ENCODE measurements at regions not wholly inside any gene's neighbourhood (a gene's known extent, or its start where the extent isn't known, plus 50 kb on each side); places are given as distances from the start of the nearest gene placed in this dataset.

- POLR2A ChIA-PET: no interaction called here
- no peak for DNase-seq (ENCODE audit: extremely low spot score)
- TF ChIP-seq, protein P1, sequence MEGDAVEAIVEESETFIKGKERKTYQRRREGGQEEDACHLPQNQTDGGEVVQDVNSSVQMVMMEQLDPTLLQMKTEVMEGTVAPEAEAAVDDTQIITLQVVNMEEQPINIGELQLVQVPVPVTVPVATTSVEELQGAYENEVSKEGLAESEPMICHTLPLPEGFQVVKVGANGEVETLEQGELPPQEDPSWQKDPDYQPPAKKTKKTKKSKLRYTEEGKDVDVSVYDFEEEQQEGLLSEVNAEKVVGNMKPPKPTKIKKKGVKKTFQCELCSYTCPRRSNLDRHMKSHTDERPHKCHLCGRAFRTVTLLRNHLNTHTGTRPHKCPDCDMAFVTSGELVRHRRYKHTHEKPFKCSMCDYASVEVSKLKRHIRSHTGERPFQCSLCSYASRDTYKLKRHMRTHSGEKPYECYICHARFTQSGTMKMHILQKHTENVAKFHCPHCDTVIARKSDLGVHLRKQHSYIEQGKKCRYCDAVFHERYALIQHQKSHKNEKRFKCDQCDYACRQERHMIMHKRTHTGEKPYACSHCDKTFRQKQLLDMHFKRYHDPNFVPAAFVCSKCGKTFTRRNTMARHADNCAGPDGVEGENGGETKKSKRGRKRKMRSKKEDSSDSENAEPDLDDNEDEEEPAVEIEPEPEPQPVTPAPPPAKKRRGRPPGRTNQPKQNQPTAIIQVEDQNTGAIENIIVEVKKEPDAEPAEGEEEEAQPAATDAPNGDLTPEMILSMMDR (IDR thresholded peaks at IDR 0.05; ENCODE audit: control extremely low read depth, extremely low read depth, low read depth, missing control alignments): no peak
- CTCF ChIA-PET: interaction anchor here (1.5 kb wide), 1 partner anchor 369 kb away, joined by 3 read pairs; no protein-coding TSS in a partner anchor
These were observed 205.7 kb downstream of the ANKRD60 start for GRCh38 chr20:58022711-58023110.

DNA sequence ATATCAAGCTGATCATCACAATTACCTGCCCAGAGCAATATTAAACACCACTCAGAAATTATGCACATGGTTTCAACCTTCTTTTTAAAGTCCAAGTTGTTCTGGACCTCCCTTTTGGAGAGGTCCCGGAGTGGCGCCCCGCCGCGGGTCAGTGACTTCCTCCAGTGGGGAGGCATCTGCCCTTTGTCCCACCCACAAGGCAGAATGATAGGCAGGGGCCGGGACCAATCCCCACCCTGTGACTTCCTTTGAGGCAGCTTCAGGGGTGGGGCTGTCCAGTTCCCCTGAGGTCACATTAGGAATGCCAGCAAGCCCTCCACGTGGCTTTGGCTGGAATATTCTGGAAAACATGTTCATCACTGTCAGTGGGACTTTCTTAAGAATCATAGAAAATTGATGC is 207.0 kb downstream of the ANKRD60 start:
- ChIA-PET POLR2A (no interaction called here), CTCF (interaction anchor here (1.5 kb wide), 1 partner anchor 368 kb away, joined by 3 read pairs; no protein-coding TSS in a partner anchor)
- DNase-seq (ENCODE audit: extremely low spot score): no peak
- TF ChIP-seq, protein P1 (IDR thresholded peaks at IDR 0.05; ENCODE audit: control extremely low read depth, extremely low read depth, low read depth, missing control alignments): no peak

DNA sequence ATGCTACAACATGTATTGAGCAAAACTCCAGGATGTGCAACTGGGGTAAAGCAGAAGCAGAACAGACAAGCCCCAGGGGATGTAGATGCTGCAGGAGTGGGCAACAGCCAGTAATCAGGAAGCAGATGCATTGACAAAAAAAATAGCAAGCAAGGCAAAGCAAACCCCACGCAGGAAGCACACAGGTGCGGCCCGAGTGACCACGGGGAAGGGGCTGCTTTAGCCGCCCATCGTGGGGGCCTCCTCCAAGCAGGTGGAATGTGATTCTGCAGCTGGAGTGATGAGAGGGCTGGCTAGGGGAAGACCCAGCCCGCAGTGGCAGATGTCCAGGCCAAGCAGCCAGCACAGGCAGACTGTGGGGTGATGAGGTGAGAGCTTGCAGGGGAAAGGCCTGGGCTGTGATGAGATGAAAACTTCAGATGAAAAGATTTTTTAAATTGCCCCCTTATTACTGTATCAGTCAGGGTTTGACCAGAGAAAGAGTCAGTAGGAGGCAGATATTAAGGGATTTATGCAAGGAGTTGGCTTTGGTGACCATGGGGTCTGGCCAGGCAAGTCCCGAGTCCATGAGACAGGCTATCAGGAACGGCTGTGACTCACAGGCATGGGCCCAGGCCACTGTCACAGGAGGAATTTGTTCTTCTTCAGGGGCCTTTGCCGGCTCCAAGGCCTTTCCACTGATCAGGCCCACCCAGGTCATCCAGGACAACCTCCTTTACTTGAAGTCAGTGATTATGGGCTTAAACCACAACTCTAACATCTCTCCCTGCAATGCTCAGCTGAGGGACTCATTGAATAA is 207.6 kb downstream of the ANKRD60 start:
- DNase-seq (ENCODE audit: extremely low spot score): no peak
- POLR2A ChIA-PET: no interaction called here
- TF ChIP-seq, protein P1 (IDR thresholded peaks at IDR 0.05; ENCODE audit: control extremely low read depth, extremely low read depth, low read depth, missing control alignments): no peak
- CTCF ChIA-PET: interaction anchor here (1.0 kb wide), 1 partner anchor 9 kb away, joined by 3 read pairs; no protein-coding TSS in a partner anchor

DNA sequence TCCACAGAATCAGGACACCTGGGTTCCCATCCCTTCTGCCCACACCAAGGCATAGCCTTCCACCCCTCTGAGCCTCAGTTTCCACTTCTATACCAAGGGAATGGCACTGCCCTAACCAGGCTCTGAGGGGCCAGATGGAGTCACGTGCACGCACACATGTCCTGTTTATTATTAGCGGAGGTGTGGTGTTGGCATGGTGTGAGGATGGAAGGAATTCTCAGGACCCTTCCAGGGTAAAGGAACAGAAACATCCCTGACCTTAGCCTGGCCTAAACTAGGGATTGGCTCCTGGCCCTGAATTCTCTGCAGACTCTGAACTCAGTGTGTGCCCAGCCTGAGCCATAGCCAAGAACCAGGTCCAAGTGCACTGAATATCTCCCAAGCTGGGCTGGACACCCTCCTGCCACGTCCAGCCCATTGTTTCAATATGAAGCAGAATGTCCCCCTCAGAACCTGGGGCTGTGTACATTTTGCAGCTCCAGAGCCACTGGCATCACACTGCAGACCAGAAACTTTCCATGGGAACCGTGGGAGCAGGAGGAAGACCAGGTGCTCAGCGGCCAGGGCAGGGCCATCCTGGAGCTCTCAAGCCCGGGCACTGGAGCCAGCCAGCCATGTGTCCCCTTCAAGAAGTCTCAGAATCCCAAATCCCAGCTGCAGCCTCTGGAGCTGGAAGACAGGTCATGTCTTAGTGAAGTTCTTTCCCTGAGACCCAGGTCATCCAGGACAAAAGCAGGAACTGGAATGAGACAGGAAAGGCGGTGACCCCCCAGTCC is 208.4 kb downstream of the ANKRD60 start:
- POLR2A ChIA-PET: no interaction called here
- CTCF ChIA-PET: interaction anchor here (1.0 kb wide), 1 partner anchor 10 kb away, joined by 3 read pairs; no protein-coding TSS in a partner anchor
- TF ChIP-seq, protein P1 (IDR thresholded peaks at IDR 0.05; ENCODE audit: control extremely low read depth, extremely low read depth, low read depth, missing control alignments): no peak
- no peak for DNase-seq (ENCODE audit: extremely low spot score)

DNA sequence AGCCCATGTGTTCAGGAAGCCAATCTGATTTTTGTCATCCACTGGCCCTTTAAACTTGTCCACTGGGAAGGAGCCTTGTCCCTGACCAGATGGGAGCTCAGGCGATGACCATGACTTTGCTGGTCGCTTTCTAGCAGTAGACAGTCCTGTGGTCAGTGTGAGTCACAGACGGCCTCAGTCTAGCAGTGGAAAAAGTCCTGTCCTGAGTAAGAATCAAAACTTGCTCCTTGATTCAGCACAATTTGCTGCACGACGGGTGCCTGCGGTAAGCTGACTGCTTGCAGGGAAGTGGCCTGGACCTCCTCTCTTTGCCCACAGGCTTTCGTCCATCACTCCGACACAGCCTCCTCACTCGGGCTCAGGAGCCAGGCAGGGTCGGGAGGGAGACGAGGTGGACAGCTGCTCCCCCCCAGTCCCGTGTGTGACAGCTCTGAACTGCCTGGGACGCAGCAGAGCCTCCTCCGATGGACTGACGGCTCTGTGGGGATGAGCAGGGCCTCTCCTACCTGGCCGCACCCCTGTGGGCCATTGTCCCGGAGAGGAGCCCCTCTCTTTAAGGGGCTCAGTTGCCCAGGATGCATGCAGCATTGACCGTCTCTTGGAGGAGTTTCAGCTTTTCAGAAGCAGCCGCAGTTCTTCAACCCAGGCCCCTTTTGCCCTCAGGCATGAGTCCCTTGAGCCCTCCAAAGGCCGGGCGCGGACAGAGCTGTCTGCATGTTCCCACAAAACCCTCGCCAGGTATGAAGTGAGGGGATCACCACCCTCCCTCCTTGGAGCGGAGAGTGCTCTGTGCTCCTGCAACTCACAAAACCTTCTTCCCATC is 209.2 kb downstream of the ANKRD60 start:
- ChIA-PET CTCF (interaction anchor here (1.0 kb wide), 1 partner anchor 10 kb away, joined by 3 read pairs; no protein-coding TSS in a partner anchor), POLR2A (no interaction called here)
- TF ChIP-seq, protein P1 (IDR thresholded peaks at IDR 0.05; ENCODE audit: control extremely low read depth, extremely low read depth, low read depth, missing control alignments): no peak
- DNase-seq (ENCODE audit: extremely low spot score): no peak

- TF ChIP-seq, protein P1 (IDR thresholded peaks at IDR 0.05; ENCODE audit: control extremely low read depth, extremely low read depth, low read depth, missing control alignments): no peak
- POLR2A ChIA-PET: no interaction called here
- DNase-seq (ENCODE audit: extremely low spot score): no peak
- CTCF ChIA-PET: no interaction called here
These were observed 209.9 kb downstream of the ANKRD60 start for GRCh38 chr20:58018590-58018989.

All from GM10248 (cell line).